Ovary (tissue), 7 donors: ENCODE measurements at regions not wholly inside any gene's neighbourhood (a gene's known extent, or its start where the extent isn't known, plus 50 kb on each side); places are given as distances from the start of the nearest gene placed in this dataset.

Experiments used
- DNase-seq, 5 donors: peaks; one replicate each; pipeline ENCODE4 v3.0.0-alpha.2; 2019 to 2020
- H3K27ac ChIP-seq, 2 donors: fragments of 200-600 bp; one replicate each; pipeline versions ENCODE4 v1.5.1 to v1.8.0; 2019 to 2022
- H3K27me3 ChIP-seq: fragments of 200-600 bp; one replicate; pipeline ENCODE4 v1.8.0; 2022
- H3K36me3 ChIP-seq: fragments of 200-600 bp; sonication (generic); one replicate; pipeline ENCODE4 v1.5.1; 2019
- H3K4me1 ChIP-seq: one replicate; pipeline ENCODE4 v1.8.1; 2013; ENCODE audit warnings: mild to moderate bottlenecking, moderate library complexity; ENCODE audit not compliant: insufficient read depth
- H3K4me3 ChIP-seq: fragments of 200-600 bp; sonication (generic); one replicate; pipeline ENCODE4 v1.5.1; 2017
- H3K9me3 ChIP-seq, 2 donors: fragments of 200-600 bp in 1 of 2; sonication (generic) in 1 of 2; one replicate each; pipeline versions ENCODE4 v1.5.1 to v1.8.1; 2013 to 2019; ENCODE audit warnings: mild to moderate bottlenecking in 1 of 2, moderate library complexity in 1 of 2
- EP300 ChIP-seq: sonication (generic); formaldehyde crosslinking; IDR thresholded peaks from one replicate; pipeline ENCODE4 v1.6.1; 2017; ENCODE audit warnings: antibody characterized with exemption
- POLR2A ChIP-seq: fragments of 450-650 bp; IDR thresholded peaks from one replicate; pipeline ENCODE4 v1.6.1; 2017; ENCODE audit warnings: antibody characterized with exemption, mild to moderate bottlenecking, moderate library complexity
- WGBS, 3 donors: extraction: QIAGEN DNeasy Blood & Tissue Kit in 1 of 3; methylation state at CpG; one replicate each; pipeline versions ENCODE4 v1.1.5 to v1.1.7; 2013 to 2017; 5-methylcytosine and 5-hydroxymethylcytosine counted together
- intact Hi-C, 4 donors: fragments of 100-400 bp; cut with DNase I; formaldehyde crosslinking; loops; one replicate each; pipeline versions ENCODE4 v1.11.0 to v1.15.1; 2022 to 2023
- TF ChIP-seq, protein P1 (sequence below), 3 donors: fragments of 450-650 bp in 2 of 3; fragments of 200-600 bp in 1 of 3; IDR thresholded peaks; one replicate each; pipeline versions ENCODE4 v1.5.1 to v1.8.0; 2016 to 2022; ENCODE audit warnings: antibody characterized with exemption in 3 of 3, mild to moderate bottlenecking in 1 of 3
- donor health status: DM: no; HTN: no; CAD: no; lungs with moderate emphysema.
- donor health status: DM: no; HTN: no; CAD: no.
- donor health status: Bipolar disorder and iron deficiency.
- donor health status: DM: no; HTN: no; CAD: no.
- donor health status: DM: yes; HTN: yes; CAD: no.

DNA sequence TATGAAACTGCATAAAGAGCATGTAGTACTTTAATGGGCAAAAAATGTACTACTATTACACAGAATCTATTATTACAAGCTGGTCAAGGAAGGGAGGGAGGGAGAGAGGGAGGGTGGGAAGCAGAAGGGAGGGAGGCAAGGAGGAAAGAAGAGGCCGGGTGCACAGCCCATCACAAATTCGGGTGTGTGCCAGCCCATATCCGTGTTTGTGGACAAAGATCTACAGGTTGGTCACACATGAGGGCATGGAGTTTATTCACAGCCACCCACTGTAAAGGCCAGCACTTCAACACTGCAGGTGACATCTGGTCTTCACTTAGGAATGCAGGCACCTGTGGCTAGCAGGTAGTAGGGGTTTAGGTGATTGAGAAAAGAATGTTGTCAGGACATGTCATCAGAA is 352.5 kb upstream of the NBEA start:
- intact Hi-C loops: no loop called here
- Histone ChIP-seq H3K27me3 (no peaks in the 10 kb centered on the region), H3K36me3 (no peaks in the 10 kb centered on the region), H3K27ac (no peak overlapping the region), H3K4me3 (no peak overlapping the region), H3K9me3 (no peaks in the 10 kb centered on the region), H3K4me1 (no peaks in the 10 kb centered on the region)
- no peak for DNase-seq
- TF ChIP-seq EP300: no peak
- no peak for TF ChIP-seq POLR2A
- TF ChIP-seq, protein P1, sequence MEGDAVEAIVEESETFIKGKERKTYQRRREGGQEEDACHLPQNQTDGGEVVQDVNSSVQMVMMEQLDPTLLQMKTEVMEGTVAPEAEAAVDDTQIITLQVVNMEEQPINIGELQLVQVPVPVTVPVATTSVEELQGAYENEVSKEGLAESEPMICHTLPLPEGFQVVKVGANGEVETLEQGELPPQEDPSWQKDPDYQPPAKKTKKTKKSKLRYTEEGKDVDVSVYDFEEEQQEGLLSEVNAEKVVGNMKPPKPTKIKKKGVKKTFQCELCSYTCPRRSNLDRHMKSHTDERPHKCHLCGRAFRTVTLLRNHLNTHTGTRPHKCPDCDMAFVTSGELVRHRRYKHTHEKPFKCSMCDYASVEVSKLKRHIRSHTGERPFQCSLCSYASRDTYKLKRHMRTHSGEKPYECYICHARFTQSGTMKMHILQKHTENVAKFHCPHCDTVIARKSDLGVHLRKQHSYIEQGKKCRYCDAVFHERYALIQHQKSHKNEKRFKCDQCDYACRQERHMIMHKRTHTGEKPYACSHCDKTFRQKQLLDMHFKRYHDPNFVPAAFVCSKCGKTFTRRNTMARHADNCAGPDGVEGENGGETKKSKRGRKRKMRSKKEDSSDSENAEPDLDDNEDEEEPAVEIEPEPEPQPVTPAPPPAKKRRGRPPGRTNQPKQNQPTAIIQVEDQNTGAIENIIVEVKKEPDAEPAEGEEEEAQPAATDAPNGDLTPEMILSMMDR (IDR thresholded peaks at IDR 0.05): no peak
- 80 to 92% (median 87%) methylated on average over 3 of the region's 3 CpGs for WGBS, 3 donors

DNA sequence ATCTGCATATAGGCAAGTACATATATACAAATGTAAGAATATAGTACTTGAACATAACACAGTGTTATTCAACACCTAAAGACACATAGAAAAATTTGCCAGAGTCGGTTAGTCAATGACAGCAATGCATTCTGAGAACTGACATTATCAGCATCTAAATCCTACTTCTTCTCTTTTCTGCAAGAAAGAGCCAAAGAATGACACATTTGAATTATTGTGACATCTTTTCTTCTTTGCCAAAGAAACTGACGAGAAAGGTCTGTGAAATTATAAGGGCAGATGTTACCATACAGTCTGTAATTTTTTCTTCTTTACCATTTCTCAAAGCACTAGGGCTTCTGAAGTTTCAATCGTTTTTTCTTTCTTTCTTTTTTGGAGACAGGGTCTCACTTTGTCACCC is 350.9 kb upstream of the NBEA start:
- no peak overlapping the region for H3K27ac ChIP-seq
- no peak for DNase-seq
- intact Hi-C loops: no loop called here
- no peak for TF ChIP-seq EP300
- TF ChIP-seq POLR2A: no peak
- TF ChIP-seq, protein P1 (IDR thresholded peaks at IDR 0.05): no peak
- no peak overlapping the region for H3K4me3 ChIP-seq
- H3K4me1 ChIP-seq: no peaks in the 10 kb centered on the region
- no peaks in the 10 kb centered on the region for H3K9me3 ChIP-seq
- no peaks in the 10 kb centered on the region for H3K36me3 ChIP-seq
- no peaks in the 10 kb centered on the region for H3K27me3 ChIP-seq
- 46 to 74% (median 58%) methylated on average over 3 of the region's 3 CpGs for WGBS, 3 donors

DNA sequence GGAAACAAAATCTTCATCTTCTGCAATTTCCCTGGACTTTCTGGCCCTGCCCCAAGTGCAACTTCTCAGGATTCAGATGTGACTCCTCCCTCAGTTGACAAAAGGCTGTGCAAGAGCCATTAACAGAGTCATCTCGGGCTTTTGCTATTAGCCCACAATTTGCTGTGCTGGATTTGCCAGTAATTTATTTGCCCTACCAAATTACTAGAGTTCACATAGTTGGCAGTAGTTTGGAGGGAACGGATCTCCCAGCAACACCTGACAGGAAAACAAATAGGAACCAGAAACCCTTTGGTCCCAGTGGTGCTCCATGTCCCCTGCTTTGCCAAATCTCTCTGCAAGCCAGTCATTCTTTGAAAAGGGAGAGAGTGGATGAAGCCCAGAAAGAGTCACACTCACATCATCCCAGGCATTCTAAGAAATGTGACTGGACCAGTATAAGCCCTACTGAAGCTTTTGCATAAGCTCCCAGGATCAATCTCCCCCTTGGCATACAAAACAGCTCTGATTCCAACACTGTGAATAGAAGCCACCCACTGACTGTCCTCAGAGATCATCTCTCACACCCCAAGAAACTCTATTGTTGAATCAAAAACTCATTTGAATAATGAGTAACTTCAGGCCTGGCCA is 350.1 kb upstream of the NBEA start:
- Histone ChIP-seq H3K27ac (no peak overlapping the region), H3K9me3 (no peaks in the 10 kb centered on the region), H3K4me3 (no peak overlapping the region), H3K4me1 (no peaks in the 10 kb centered on the region), H3K36me3 (no peaks in the 10 kb centered on the region), H3K27me3 (no peaks in the 10 kb centered on the region)
- peak in 1 of 5 donors; percentile 18 for DNase-seq
- no peak for TF ChIP-seq POLR2A
- 47 to 75% (median 65%) methylated on average over 2 of the region's 2 CpGs for WGBS, 3 donors
- intact Hi-C loops: no loop called here

DNA sequence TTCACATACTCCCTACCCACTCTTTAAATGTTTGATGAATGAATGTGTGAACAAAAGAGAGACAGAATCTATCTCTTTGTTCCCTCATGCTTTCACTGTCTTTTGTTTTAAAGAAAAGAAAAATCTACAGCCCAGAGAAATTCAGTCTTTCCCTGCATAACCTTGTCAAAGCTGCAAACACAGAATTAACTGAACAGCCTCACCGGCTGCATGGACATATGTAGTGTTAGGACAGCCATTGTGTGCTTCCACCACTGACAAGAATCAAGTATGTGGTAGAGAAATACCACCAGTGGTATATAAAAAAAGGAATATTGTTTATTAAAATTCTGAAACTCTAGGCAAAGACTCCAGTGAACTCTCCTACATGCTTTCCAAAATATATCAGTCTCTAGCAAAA is 348.4 kb upstream of the NBEA start:
- H3K36me3 ChIP-seq: no peaks in the 10 kb centered on the region
- no peaks in the 10 kb centered on the region for H3K9me3 ChIP-seq
- TF ChIP-seq POLR2A (no peak), EP300 (no peak)
- TF ChIP-seq, protein P1 (IDR thresholded peaks at IDR 0.05): no peak
- DNase-seq: no peak
- H3K27ac ChIP-seq: no peak overlapping the region
- H3K4me3 ChIP-seq: no peak overlapping the region
- H3K27me3 ChIP-seq: no peaks in the 10 kb centered on the region
- intact Hi-C loops: no loop called here
- H3K4me1 ChIP-seq: no peaks in the 10 kb centered on the region
- 87 to 98% (median 90%) methylated on average over 1 of the region's 1 CpG for WGBS, 3 donors

DNA sequence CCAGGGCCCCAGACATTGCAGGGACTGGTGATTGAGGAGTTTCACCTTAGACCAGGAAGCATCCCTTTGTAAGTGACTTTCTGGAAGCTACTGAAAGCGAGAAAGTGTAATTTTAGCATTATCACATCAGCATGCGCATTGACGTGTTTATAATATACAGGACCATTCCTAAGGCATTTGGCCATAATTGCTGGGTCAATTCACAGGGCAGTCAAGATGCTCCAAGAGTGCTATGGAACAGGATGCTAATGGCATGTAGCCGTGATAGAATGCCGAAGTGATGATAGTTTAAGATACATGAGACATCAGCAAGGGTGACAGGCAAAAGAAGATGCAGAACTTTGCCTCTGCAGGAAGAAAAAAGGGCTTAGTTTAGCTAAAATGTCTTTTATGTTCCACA is 347.6 kb upstream of the NBEA start:
- Histone ChIP-seq H3K9me3 (no peaks in the 10 kb centered on the region), H3K27ac (no peak overlapping the region), H3K36me3 (no peaks in the 10 kb centered on the region), H3K27me3 (no peaks in the 10 kb centered on the region), H3K4me3 (no peak overlapping the region), H3K4me1 (no peaks in the 10 kb centered on the region)
- WGBS, 3 donors: 87 to 88% (median 88%) methylated on average over 5 of the region's 5 CpGs
- no peak for DNase-seq
- intact Hi-C loops: no loop called here
- TF ChIP-seq EP300: no peak
